Lower leg skin (tissue), 4 donors: ENCODE measurements at regions not wholly inside any gene's neighbourhood (a gene's known extent, or its start where the extent isn't known, plus 50 kb on each side); places are given as distances from the start of the nearest gene placed in this dataset.

Source experiments
- DNase-seq, 2 donors: peaks; one replicate each; pipeline ENCODE4 v3.0.0-alpha.2; 2019; ENCODE audit warnings: low spot score in 2 of 2
- H3K4me3 ChIP-seq: fragments of 200-600 bp; sonication (generic); 2 replicates; pipeline ENCODE4 v1.5.1; 2017; ENCODE audit warnings: mild to moderate bottlenecking, low read depth; ENCODE audit not compliant: poor library complexity, severe bottlenecking
- POLR2A ChIP-seq, 2 donors: fragments of 450-650 bp; IDR thresholded peaks; one replicate each; pipeline ENCODE4 v1.6.1; 2016 to 2017; ENCODE audit warnings: antibody characterized with exemption in 2 of 2, mild to moderate bottlenecking in 1 of 2, moderate library complexity in 1 of 2
- WGBS, 2 donors: methylation state at CpG; one replicate each; pipeline ENCODE4 v1.1.5; 2018; 5-methylcytosine and 5-hydroxymethylcytosine counted together
- intact Hi-C: fragments of 100-400 bp; cut with DNase I; formaldehyde crosslinking; loops from one replicate; pipeline ENCODE4 v1.15.0; 2023; ENCODE audit warnings: low total_unique reads
- TF ChIP-seq, protein P1 (sequence below), 3 donors: fragments of 450-650 bp; IDR thresholded peaks; one replicate each; pipeline ENCODE4 v1.5.1; 2016; ENCODE audit warnings: antibody characterized with exemption in 3 of 3, mild to moderate bottlenecking in 3 of 3, moderate library complexity in 2 of 3

DNA sequence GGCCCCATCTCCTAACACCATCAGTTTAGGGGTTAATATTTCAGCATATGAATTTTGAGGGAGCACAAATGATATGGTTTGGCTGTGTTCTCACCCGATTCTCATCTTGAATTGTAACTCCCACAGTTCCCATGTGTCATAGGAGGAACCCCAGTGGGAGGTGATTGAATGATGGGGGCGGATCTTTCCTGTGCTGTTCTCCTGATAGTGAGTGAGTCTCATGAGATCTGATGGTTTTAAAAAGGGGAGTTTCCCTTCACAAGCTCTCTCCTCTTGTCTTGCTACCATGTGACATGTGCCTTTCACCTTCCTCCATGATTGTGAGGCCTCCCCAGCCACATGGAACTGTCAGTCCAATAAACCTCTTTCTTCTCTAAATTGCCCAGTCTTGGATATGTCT is 73.8 kb upstream of the TJP1 start:
- DNase-seq: no peak
- no peak overlapping the region for H3K4me3 ChIP-seq
- intact Hi-C loops: no loop called here
- 73 to 80% methylated on average over 2 of the region's 2 CpGs for WGBS, 2 donors
- no peak for TF ChIP-seq POLR2A (IDR thresholded peaks at IDR 0.05)
- TF ChIP-seq, protein P1, sequence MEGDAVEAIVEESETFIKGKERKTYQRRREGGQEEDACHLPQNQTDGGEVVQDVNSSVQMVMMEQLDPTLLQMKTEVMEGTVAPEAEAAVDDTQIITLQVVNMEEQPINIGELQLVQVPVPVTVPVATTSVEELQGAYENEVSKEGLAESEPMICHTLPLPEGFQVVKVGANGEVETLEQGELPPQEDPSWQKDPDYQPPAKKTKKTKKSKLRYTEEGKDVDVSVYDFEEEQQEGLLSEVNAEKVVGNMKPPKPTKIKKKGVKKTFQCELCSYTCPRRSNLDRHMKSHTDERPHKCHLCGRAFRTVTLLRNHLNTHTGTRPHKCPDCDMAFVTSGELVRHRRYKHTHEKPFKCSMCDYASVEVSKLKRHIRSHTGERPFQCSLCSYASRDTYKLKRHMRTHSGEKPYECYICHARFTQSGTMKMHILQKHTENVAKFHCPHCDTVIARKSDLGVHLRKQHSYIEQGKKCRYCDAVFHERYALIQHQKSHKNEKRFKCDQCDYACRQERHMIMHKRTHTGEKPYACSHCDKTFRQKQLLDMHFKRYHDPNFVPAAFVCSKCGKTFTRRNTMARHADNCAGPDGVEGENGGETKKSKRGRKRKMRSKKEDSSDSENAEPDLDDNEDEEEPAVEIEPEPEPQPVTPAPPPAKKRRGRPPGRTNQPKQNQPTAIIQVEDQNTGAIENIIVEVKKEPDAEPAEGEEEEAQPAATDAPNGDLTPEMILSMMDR (IDR thresholded peaks at IDR 0.05): no peak

DNA sequence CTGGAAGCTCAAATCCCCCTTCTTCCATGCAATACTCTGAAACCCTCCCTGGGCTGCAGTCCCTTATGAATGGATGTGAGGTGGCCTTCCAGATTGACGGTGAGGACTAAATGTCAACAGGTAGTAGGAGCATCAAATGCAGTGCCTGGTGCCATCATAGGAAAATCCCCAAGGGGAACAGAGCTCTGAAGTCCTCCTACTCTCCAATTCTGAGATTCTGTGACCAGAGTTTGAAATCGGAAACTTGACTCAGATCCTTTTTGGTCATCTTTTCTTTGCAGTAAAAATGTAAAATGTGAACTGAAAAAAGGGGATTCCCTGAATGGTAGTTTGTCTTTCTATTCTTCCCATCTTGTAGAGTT is 68.8 kb upstream of the TJP1 start:
- DNase-seq: no peak
- intact Hi-C loops: no loop called here
- no peak overlapping the region for H3K4me3 ChIP-seq
- WGBS, 2 donors: 85 to 89% methylated on average over 2 of the region's 2 CpGs
- TF ChIP-seq POLR2A (IDR thresholded peaks at IDR 0.05): no peak
- TF ChIP-seq, protein P1 (IDR thresholded peaks at IDR 0.05): no peak

DNA sequence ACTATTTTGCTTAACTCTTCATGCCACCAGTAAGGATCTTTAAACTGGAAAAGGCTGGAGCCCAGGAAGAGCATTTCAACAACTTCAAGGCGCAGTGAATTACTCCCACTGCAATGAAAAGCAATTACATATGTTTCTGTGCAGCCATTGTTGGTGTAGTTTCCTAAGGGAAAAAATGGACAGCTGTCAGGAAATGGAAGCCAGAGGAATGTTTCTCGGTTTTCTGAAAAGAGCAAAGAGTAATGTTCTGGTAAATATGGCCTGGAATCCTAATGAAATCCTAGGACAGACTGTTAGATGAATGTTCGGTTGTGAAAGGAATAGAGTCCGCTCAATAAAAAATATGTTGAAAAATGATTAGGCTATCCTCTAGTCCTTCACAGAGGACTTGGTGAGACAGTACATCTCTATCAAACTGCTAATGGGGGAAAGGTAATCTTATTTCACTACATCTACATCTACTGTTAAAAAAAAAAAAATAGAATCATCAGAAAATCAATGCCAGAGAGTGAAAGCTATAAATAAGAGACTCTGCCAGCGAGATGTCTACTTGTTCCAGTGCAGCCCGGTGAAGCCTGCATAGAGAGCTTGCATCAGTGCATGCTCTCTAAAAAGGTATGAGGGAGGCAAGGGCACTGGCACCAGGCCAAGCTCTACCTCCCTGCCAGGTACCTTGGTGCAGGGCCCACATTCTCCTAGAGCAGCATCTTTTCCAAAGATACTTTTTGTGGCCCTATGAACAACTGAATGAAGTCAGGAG is 68.2 kb upstream of the TJP1 start:
- intact Hi-C loops: no loop called here
- H3K4me3 ChIP-seq: no peak overlapping the region
- DNase-seq: no peak
- TF ChIP-seq, protein P1 (IDR thresholded peaks at IDR 0.05): no peak
- no peak for TF ChIP-seq POLR2A (IDR thresholded peaks at IDR 0.05)
- WGBS, 2 donors: 60 to 62% methylated on average over 6 of the region's 6 CpGs

DNA sequence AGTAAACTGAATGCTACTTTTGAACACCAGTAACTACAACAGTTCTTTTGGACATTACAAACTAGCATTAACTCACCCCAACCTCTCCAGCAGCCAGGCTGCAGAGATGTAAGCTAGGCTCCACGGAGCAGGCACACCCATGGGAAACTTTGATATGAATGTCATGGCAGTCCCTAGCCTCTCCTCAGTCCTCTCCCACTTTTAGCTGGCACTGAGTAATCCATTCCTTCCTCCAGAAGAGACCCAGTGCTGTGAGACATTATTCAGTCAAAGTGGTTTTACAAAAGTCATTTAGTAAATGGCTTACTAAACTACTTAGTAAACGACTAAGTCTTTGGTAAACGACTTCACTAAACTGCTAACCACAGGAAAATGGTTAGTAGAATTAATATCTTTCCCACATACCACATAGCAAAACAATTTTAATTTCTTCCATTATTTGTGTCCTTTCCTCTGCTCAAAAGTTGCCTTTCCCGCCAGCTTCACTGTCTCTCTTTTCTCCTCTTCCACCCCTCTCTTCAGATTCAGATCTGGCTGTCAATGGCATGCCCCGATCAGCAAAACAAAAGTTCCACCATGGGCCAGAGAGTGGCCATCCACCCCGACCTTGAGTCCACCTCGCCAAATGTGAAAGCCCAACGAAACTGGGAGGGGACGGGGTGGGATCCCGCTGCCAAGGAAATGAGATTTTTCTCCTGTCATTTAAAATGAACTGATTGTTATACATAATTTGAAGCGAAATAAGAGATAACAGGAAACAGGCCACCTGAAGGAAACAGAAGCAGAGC is 67.5 kb upstream of the TJP1 start:
- TF ChIP-seq POLR2A (IDR thresholded peaks at IDR 0.05): no peak
- TF ChIP-seq, protein P1 (IDR thresholded peaks at IDR 0.05): no peak
- DNase-seq: no peak
- intact Hi-C loops: no loop called here
- WGBS, 2 donors: 44 to 51% methylated on average over 11 of the region's 11 CpGs
- no peak overlapping the region for H3K4me3 ChIP-seq

DNA sequence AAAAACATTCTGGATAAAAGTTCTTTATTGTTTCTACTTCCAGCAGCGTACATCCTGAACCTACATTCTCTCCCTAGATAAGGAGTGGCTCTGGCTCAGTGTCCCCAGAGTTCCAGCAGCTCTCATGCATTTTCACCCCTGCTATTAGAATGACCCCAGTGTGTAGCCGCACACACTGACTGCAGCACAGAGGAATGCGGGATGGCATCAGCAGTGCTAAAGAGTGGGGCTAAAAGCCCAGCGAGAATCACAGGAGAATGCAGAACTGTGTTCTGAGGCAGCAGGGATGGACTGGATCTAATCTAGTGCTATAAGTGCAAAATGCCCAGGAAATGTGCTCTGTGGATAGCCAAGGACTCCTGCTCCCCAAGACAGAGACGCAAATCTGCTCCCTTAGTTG is 66.4 kb upstream of the TJP1 start:
- TF ChIP-seq, protein P1 (IDR thresholded peaks at IDR 0.05): no peak
- no peak for TF ChIP-seq POLR2A (IDR thresholded peaks at IDR 0.05)
- no peak overlapping the region for H3K4me3 ChIP-seq
- 69 to 71% methylated on average over 5 of the region's 5 CpGs for WGBS, 2 donors
- DNase-seq: no peak
- intact Hi-C loops: no loop called here
